NCI-H128 (cell line): ENCODE measurements at regions not wholly inside any gene's neighbourhood (a gene's known extent, or its start where the extent isn't known, plus 50 kb on each side); places are given as distances from the start of the nearest gene placed in this dataset.

ENCODE experiments used
- DNase-seq: peaks from one replicate; lab custom pipeline; 2025; ENCODE audit not compliant: unreplicated experiment; lab: John Stamatoyannopoulos, UW

DNA sequence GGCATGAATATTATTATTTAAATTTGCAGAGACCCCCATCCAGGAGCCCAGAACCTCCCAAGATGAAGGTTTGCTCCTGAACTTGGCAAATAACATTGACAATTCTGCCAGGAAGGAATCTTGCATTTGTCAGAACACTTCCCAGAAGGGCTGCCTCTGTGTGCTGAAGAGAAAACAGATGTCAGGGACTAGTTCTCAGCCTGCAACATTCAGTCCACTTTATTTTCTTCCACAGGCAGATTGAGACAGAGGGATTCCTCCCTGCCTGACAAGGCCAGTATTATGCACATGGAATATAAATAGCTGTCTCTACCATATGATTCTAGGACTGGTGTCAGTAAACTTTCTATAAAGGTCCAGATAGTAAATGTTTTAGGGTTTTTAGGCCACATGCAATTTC is 171.5 kb upstream of the SIX2 start:
- no peak for DNase-seq

GRCh38 chr2:45180033-45180746 is 170.9 kb upstream of the SIX2 start:
- DNase-seq: no peak

- no peak for DNase-seq
Observed at GRCh38 chr2:45178854-45179253, 169.6 kb upstream of the SIX2 start.

DNA sequence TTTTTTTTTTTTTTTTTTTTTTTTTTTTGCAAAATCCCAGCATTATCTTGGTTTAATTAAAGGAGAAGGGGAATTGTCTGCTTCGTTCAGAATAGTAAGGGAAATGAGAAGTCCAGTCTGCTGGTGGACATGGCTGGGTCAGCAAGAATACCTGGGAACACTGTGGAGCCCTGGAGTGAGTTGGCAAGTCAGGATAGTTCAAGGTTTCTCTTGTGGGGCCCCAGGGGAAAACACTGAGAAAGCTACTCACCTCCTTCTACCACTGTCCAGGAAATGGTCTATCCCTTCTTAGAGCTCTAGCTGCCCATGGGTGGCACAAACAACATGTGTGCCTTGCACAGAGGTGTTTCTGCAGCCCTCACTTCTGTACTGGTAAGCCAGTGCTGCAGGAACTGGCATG is 169.1 kb upstream of the SIX2 start:
- no peak for DNase-seq

GRCh38 chr2:45177870-45178269 is 168.6 kb upstream of the SIX2 start:
- DNase-seq: no peak

- no peak for DNase-seq
Observed at GRCh38 chr2:45176390-45176789, 167.1 kb upstream of the SIX2 start.

GRCh38 chr2:45173513-45173912 is 164.3 kb upstream of the SIX2 start:
- no peak for DNase-seq

- DNase-seq: no peak
Observed at GRCh38 chr2:45172760-45173392, 163.6 kb upstream of the SIX2 start.

- no peak for DNase-seq
Observed at GRCh38 chr2:45172142-45172541, 162.9 kb upstream of the SIX2 start.

- no peak for DNase-seq
Observed at GRCh38 chr2:45171136-45171501, 161.9 kb upstream of the SIX2 start.

DNA sequence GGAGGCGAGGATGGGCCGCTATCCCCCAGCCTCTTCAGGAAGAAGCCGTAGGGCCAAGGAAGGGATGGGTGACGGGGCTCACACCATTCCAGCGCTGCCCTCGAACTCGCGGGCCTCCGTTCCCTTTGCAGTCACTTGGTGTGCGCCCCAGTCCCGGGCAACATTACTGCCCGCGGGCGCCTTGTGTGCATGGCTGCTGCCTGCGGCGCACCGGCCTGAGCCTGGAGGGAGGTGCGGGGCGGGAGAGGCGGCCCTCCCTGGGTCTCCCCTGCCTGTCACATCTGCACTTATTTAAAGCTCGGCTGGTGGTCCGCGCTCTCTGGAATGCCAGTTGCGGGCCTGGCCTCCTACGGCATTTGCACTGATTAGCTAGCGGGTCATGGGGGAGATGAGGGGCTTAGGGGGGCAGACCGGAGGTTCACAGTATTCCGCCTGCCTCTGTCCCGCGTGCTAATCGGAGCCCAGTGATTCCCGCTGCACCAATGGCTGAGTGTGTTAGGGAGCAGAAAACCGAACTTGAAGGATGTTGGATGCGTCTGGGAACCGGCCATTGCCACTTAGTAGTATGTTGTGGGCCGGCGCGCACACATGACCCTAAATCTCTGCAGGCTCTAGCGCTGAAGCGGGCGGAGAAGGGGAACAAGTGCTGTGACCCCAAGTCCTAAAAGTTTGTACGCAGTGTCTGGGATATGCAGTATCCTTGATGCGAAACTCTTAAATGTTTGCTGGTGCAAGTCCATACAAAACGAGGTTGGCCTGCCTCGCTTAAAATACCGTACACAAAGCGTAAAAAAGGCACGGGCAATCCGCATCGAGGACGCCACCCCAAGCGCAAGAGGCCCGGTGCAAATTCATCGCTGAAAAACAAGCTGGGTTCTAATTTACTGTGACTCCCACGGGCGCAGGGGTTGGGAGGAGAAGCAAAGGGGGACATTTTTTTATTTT is 161.2 kb upstream of the SIX2 start:
- DNase-seq: no peak

- no peak for DNase-seq
Observed at GRCh38 chr2:45169339-45170190, 160.3 kb upstream of the SIX2 start.

DNA sequence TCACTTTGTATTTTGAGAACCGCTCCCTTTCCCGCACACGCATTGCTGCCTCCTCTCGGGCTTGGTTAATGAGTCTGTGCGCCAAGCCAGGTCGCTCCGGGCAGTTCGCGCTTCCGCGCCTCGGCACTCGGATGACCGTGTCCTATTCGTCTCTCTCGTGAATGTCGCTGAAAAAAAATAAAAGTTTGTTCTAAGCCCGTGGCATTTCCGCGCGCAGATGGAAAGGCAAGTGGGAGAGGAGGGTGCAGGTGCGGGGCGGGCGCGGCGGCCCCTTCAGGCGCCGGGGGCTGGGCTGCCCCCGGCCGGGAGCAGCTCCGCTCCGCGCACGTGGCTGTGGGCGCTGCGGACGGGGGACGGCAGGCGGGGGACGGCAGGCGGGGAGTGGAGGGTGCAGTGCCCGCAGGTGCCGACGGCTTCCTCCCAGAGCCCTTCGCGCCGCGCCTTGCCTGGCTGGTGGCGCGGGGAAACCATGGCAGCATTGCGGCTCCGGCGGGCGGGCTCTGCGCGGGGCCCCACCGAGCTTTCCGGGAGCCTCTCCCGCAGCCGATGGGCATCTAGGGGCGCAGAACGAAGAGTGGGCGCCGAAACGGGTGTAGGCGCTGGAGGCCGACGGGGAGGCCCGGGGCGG is 159.6 kb upstream of the SIX2 start:
- no peak for DNase-seq

GRCh38 chr2:45167920-45168629 is 158.8 kb upstream of the SIX2 start:
- DNase-seq: no peak

DNA sequence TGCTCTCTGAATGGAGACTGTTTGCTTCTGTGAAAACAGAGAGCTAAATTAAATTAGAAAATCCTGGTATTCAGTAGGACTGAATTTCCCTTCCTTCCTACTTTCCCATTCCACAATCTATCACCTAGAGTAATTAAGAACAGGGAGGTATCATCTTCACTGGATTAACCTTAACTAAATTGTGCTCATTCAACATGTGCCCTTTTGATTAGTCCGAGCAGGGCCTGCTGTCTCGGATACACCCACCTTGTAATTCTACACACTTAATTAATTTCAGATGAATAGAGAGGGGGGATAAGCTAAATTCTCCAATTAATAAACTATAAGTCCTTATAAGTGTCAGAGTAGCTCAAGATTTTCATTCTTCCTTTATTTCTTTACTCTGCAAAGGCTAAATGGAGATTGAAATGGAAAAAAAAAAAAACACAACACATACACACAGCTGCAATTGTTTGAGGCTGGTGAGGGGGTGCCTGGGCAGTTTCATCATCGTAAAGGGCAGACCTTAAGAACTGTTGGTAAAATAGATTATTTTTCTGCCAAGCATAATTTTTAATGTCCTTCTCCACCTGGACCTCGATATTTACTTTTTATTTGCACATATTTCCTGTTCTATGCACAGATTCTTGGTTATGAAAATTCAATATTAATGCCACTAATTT is 157.1 kb upstream of the SIX2 start:
- DNase-seq: no peak

- no peak for DNase-seq
Observed at GRCh38 chr2:45162711-45163110, 153.5 kb upstream of the SIX2 start.

GRCh38 chr2:45156605-45157004 is 147.4 kb upstream of the SIX2 start:
- DNase-seq: no peak

- no peak for DNase-seq
Observed at GRCh38 chr2:45154606-45155155, 145.4 kb upstream of the SIX2 start.

- DNase-seq: no peak
Observed at GRCh38 chr2:45154144-45154543, 144.9 kb upstream of the SIX2 start.
